BE2C (cell line): ENCODE measurements at regions not wholly inside any gene's neighbourhood (a gene's known extent, or its start where the extent isn't known, plus 50 kb on each side); places are given as distances from the start of the nearest gene placed in this dataset.

Experiments used
- DNase-seq: peaks from one replicate; pipeline ENCODE4 v3.0.0-alpha.2; 2020
- H3K27me3 ChIP-seq: fragments of 250-450 bp; sonication (Bioruptor Pico); 2 replicates; pipeline ENCODE4 v1.5.1; 2020; ENCODE audit warnings: mild to moderate bottlenecking
- H3K36me3 ChIP-seq: fragments of 250-450 bp; sonication (Bioruptor Pico); 2 replicates; pipeline ENCODE4 v1.5.1; 2020; ENCODE audit warnings: mild to moderate bottlenecking
- H3K4me1 ChIP-seq: fragments of 250-450 bp; sonication (Bioruptor Pico); 2 replicates; pipeline ENCODE4 v1.5.1; 2020
- H3K4me3 ChIP-seq: 2 replicates; pipeline ENCODE4 v1.5.1; 2011; ENCODE audit warnings: low read depth, low read length
- H3K9me3 ChIP-seq: fragments of 250-450 bp; sonication (Bioruptor Pico); 2 replicates; pipeline ENCODE4 v1.5.1; 2020
- CTCF ChIP-seq: IDR thresholded peaks from 2 replicates; pipeline ENCODE4 v1.5.1; 2012; ENCODE audit warnings: mild to moderate bottlenecking, low read depth, low read length

- Histone ChIP-seq H3K27me3 (no peaks in the 10 kb centered on the region; the same call in 1 of the 2 replicates), H3K4me3 (no peak overlapping the region), H3K4me1 (no peaks in the 10 kb centered on the region), H3K36me3 (no peaks in the 10 kb centered on the region), H3K9me3 (no peaks in the 10 kb centered on the region)
- TF ChIP-seq CTCF: no peak
- DNase-seq: no peak
These were observed 129.5 kb downstream of the FAM76B start for GRCh38 chr11:95660038-95660437.

GRCh38 chr11:95659088-95659487, 130.5 kb downstream of the FAM76B start:
- no peak overlapping the region for H3K4me3 ChIP-seq
- H3K27me3 ChIP-seq: no peaks in the 10 kb centered on the region; the same call in 1 of the 2 replicates
- H3K4me1 ChIP-seq: no peaks in the 10 kb centered on the region
- H3K9me3 ChIP-seq: no peaks in the 10 kb centered on the region
- TF ChIP-seq CTCF: no peak
- H3K36me3 ChIP-seq: no peaks in the 10 kb centered on the region
- DNase-seq: no peak

- Histone ChIP-seq H3K36me3 (no peaks in the 10 kb centered on the region), H3K9me3 (no peaks in the 10 kb centered on the region), H3K4me1 (peaks cover 19% of the 10 kb centered on the region), H3K4me3 (no peak overlapping the region), H3K27me3 (no peaks in the 10 kb centered on the region; the same call in 1 of the 2 replicates)
- TF ChIP-seq CTCF: no peak
- DNase-seq: no peak
These were observed 134.0 kb downstream of the FAM76B start for GRCh38 chr11:95655536-95655935.

- no peak overlapping the region for H3K4me3 ChIP-seq
- no peaks in the 10 kb centered on the region for H3K36me3 ChIP-seq
- DNase-seq: no peak
- peaks cover 29% of the 10 kb centered on the region for H3K4me1 ChIP-seq
- TF ChIP-seq CTCF: no peak
- no peaks in the 10 kb centered on the region for H3K27me3 ChIP-seq
- H3K9me3 ChIP-seq: no peaks in the 10 kb centered on the region
These were observed 135.9 kb downstream of the FAM76B start for GRCh38 chr11:95653680-95654079.

DNA sequence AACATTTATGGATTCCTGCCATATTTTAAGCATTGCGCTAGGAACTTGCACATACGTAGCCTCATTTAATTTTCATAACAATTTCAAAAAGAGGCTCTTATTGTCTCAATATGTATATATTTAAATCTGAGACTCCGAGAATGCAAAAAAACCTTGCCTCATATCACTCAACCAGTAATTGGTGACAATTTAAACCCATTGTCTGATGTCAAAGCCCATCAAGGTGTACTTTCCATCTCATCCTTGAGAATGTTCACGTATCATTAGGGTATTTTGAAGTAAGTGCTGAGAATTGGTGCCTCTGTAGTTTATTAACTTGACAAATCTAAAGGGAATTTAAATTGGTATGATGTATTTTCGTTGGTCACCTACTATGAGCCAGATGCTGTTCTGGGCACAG, 136.5 kb downstream of the FAM76B start:
- H3K27me3 ChIP-seq: no peaks in the 10 kb centered on the region
- DNase-seq: no peak
- H3K36me3 ChIP-seq: no peaks in the 10 kb centered on the region
- no peak overlapping the region for H3K4me3 ChIP-seq
- no peaks in the 10 kb centered on the region for H3K9me3 ChIP-seq
- no peak for TF ChIP-seq CTCF
- H3K4me1 ChIP-seq: peaks cover 32% of the 10 kb centered on the region

DNA sequence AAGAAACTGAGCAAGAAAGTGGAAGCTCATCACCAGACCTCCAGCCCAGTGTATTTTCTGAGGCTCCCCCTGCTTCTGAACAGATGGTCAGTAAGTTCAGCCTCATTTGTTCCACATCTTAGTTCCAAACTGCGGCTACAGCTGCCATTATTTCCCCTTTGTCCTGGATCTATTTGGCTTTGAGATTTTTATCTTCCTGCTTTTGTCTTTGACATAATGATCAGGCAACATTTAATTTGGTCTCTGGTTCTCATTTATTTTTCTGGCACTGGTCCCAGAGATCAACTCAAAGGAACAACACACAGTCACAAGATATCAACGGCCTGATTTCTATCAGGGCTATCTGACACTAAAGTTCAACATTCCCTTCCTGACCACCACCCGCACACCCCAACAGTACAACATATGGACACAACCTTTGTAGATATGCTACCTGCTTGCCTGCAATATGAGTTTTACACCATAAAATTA, 137.5 kb downstream of the FAM76B start:
- Histone ChIP-seq H3K27me3 (no peaks in the 10 kb centered on the region), H3K4me1 (peaks cover 35% of the 10 kb centered on the region), H3K36me3 (no peaks in the 10 kb centered on the region), H3K4me3 (no peak overlapping the region), H3K9me3 (no peaks in the 10 kb centered on the region)
- DNase-seq: peak; percentile 59
- no peak for TF ChIP-seq CTCF
